Gastrocnemius medialis (tissue), 4 donors: ENCODE measurements at regions not wholly inside any gene's neighbourhood (a gene's known extent, or its start where the extent isn't known, plus 50 kb on each side); places are given as distances from the start of the nearest gene placed in this dataset.

Experiments used
- ATAC-seq, 2 donors: fragments of 150-250 bp; one replicate each; pipeline ENCODE4 v1.9.1; 2016
- DNase-seq, 2 donors: peaks; one replicate each; pipeline ENCODE4 v3.0.0-alpha.2; 2019
- H3K27ac ChIP-seq, 4 donors: fragments of 200-600 bp; sonication (generic); 1 replicate in 1 of 4; 2 replicates in 3 of 4; pipeline ENCODE4 v1.5.1; 2016 to 2018; ENCODE audit warnings: mild to moderate bottlenecking in 2 of 4, moderate library complexity in 1 of 4
- H3K27me3 ChIP-seq, 3 donors: fragments of 200-600 bp; sonication (generic) in 2 of 3; 1 replicate in 1 of 3; 2 replicates in 2 of 3; pipeline versions ENCODE4 v1.5.1 to v1.6.0; 2016 to 2019; ENCODE audit warnings: mild to moderate bottlenecking in 1 of 3, moderate library complexity in 1 of 3
- H3K36me3 ChIP-seq, 2 donors: fragments of 200-600 bp; sonication (generic) in 1 of 2; one replicate each; pipeline ENCODE4 v1.5.1; 2017 to 2018
- H3K4me1 ChIP-seq, 2 donors: fragments of 200-600 bp; sonication (generic) in 1 of 2; one replicate each; pipeline ENCODE4 v1.5.1; 2016 to 2017; ENCODE audit warnings: mild to moderate bottlenecking in 2 of 2
- H3K4me3 ChIP-seq, 4 donors: fragments of 200-600 bp; sonication (generic) in 3 of 4; 1 replicate in 1 of 4; 2 replicates in 3 of 4; pipeline ENCODE4 v1.5.1; 2016 to 2019; ENCODE audit warnings: mild to moderate bottlenecking in 2 of 4
- H3K9me3 ChIP-seq, 3 donors: fragments of 200-600 bp; sonication (generic) in 2 of 3; 1 replicate in 1 of 3; 2 replicates in 2 of 3; pipeline ENCODE4 v1.5.1; 2016 to 2019
- POLR2A ChIP-seq, 2 donors: fragments of 450-650 bp; IDR thresholded peaks; one replicate each; pipeline ENCODE4 v1.6.1; 2017; ENCODE audit warnings: antibody characterized with exemption in 2 of 2, mild to moderate bottlenecking in 2 of 2, moderate library complexity in 2 of 2
- in situ Hi-C, 4 donors: fragments of 200-750 bp; cut with MboI; loops; one replicate each; pipeline versions ENCODE4 v1.15.0 to v1.8.0; 2017; ENCODE audit warnings: low sequenced_read_pairs in 4 of 4
- intact Hi-C: fragments of 100-400 bp; cut with DNase I; formaldehyde crosslinking; loops from one replicate; pipeline ENCODE4 v1.15.1; 2023; ENCODE audit warnings: low total_unique reads
- TF ChIP-seq, protein P1 (sequence below), 5 experiments: fragments of 450-650 bp in 3 of 5; fragments of 200-600 bp in 2 of 5; sonication (generic) in 2 of 5; IDR thresholded peaks in 4 of 5; conservative IDR thresholded peaks in 1 of 5; 1 replicate in 4 of 5; 2 replicates in 1 of 5; pipeline ENCODE4 v1.5.1; 2016 to 2019; ENCODE audit warnings: antibody characterized with exemption in 5 of 5, mild to moderate bottlenecking in 3 of 5, moderate library complexity in 3 of 5

DNA sequence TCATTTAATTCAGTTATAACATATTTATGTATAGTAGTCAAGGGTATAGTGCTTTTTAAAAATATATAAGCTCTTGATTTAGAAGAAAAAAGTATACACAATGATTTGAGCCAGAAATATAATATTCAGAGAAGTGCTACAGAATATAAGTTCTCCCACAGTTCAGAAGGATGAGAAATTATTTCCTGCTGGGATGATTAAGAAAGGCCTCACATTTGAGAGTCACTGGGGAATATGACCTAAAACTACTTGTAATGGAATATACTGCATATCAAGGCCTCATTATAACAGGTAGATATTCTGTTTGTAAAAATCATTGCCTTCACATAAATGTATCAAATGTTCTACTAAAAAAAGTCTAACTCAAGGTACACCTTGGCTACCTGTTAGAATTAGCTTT is 203.5 kb downstream of the MBD2 start:
- Histone ChIP-seq H3K36me3 (no peaks in the 10 kb centered on the region), H3K4me1 (no peaks in the 10 kb centered on the region), H3K4me3 (no peak overlapping the region), H3K9me3 (no peaks in the 10 kb centered on the region), H3K27me3 (no peaks in the 10 kb centered on the region), H3K27ac (no peak overlapping the region)
- ATAC-seq, result no peak
- in situ Hi-C loops, result no loop called here
- DNase-seq, result no peak
- intact Hi-C loops, result no loop called here
- TF ChIP-seq POLR2A (IDR thresholded peaks at IDR 0.05), result no peak
- TF ChIP-seq, protein P1, sequence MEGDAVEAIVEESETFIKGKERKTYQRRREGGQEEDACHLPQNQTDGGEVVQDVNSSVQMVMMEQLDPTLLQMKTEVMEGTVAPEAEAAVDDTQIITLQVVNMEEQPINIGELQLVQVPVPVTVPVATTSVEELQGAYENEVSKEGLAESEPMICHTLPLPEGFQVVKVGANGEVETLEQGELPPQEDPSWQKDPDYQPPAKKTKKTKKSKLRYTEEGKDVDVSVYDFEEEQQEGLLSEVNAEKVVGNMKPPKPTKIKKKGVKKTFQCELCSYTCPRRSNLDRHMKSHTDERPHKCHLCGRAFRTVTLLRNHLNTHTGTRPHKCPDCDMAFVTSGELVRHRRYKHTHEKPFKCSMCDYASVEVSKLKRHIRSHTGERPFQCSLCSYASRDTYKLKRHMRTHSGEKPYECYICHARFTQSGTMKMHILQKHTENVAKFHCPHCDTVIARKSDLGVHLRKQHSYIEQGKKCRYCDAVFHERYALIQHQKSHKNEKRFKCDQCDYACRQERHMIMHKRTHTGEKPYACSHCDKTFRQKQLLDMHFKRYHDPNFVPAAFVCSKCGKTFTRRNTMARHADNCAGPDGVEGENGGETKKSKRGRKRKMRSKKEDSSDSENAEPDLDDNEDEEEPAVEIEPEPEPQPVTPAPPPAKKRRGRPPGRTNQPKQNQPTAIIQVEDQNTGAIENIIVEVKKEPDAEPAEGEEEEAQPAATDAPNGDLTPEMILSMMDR (IDR thresholded peaks at IDR 0.05 in 4 of 5, conservative IDR thresholded peaks at IDR 0.05 in 1 of 5), result no peak

DNA sequence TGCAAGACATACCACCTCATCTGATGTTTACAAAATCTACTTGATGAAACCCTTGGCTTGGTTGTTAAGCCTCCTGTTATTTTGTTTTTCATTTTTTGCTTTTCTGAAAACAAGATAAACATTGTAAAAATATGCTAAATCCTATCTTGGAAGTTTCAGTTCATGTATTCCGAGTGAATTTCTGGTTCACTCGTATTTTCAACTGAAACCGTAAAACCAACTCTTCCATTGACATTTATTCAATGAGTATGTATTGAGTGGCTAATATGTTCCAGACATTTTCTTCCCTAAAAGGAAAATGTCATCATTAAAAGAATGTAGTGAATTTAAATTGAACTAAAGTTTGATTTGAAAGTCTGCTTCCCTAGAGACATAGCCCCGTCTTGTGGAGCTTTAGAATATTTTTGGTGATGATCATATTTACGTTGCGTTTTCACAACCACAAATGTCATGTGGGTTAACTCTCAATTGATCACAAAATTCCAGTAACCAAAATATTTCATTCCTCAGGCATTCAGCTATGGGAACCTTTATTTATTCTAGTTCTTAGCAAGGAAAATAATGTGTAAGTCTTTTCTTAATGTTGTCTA is 204.2 kb downstream of the MBD2 start:
- Histone ChIP-seq H3K9me3 (no peaks in the 10 kb centered on the region), H3K27ac (no peak overlapping the region), H3K27me3 (no peaks in the 10 kb centered on the region), H3K4me1 (no peaks in the 10 kb centered on the region), H3K4me3 (no peak overlapping the region), H3K36me3 (no peaks in the 10 kb centered on the region)
- in situ Hi-C loops, result no loop called here
- ATAC-seq (no peak), DNase-seq (no peak)
- intact Hi-C loops, result no loop called here
- TF ChIP-seq POLR2A (IDR thresholded peaks at IDR 0.05), result no peak
- TF ChIP-seq, protein P1 (IDR thresholded peaks at IDR 0.05 in 4 of 5, conservative IDR thresholded peaks at IDR 0.05 in 1 of 5), result no peak

DNA sequence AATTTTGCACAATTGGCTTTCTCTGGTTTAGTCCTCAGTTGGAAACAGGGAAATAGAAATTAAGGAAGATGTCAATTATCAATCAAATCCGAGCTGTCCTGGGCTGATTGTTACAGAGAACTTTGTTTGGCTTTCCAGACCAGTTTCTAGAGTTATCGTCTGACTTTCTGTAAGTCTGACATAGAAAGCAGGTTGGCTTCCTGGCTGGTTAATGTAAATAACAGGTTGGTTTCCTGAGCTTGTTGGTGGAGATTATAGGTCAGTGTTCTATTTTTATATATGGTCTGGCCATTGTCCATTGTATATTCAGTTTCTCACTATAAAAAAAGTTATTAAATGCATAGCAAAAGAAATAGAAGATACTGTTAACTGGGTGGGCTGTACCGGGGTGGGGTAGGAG is 204.8 kb downstream of the MBD2 start:
- Histone ChIP-seq H3K36me3 (no peaks in the 10 kb centered on the region), H3K4me3 (no peak overlapping the region), H3K9me3 (no peaks in the 10 kb centered on the region), H3K4me1 (no peaks in the 10 kb centered on the region), H3K27me3 (no peaks in the 10 kb centered on the region), H3K27ac (no peak overlapping the region)
- DNase-seq (no peak), ATAC-seq (no peak)
- in situ Hi-C loops, result no loop called here
- intact Hi-C loops, result no loop called here
- TF ChIP-seq, protein P1 (IDR thresholded peaks at IDR 0.05 in 4 of 5, conservative IDR thresholded peaks at IDR 0.05 in 1 of 5), result no peak
- TF ChIP-seq POLR2A (IDR thresholded peaks at IDR 0.05), result no peak

DNA sequence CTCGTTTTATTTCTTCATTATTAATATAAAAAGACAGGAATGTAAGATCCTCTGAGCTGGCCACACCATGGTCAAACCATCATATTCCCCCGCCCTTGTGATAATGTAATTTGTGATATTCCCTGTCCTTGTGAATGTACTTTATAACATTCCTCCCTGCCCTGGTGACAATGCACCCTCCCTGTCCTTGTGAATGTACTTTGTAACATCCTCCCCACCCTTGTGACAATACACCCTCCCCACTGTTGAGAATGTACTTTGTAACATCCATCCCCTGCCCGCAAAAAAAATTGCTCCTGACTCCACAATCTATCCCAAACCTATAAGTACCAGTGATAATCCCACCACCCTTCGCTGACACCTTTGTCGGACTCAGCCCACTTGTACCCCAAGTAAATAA is 211.0 kb downstream of the MBD2 start:
- no peak for ATAC-seq

More for the DNA sequence above, 211.0 kb downstream of the MBD2 start:
- H3K27me3 ChIP-seq, result no peaks in the 10 kb centered on the region
- in situ Hi-C loops (no loop called here), intact Hi-C loops (no loop called here)
- no peaks in the 10 kb centered on the region for H3K36me3 ChIP-seq
- no peak for DNase-seq
- no peaks in the 10 kb centered on the region for H3K9me3 ChIP-seq
- H3K27ac ChIP-seq, result no peak overlapping the region
- TF ChIP-seq POLR2A (IDR thresholded peaks at IDR 0.05), result no peak
- TF ChIP-seq, protein P1 (IDR thresholded peaks at IDR 0.05 in 4 of 5, conservative IDR thresholded peaks at IDR 0.05 in 1 of 5), result no peak
- no peak overlapping the region for H3K4me3 ChIP-seq
- H3K4me1 ChIP-seq, result no peaks in the 10 kb centered on the region
